NCI-H82 treated with DMSO at 0.1 percent for 48 hours (cell line): ENCODE measurements at regions not wholly inside any gene's neighbourhood (a gene's known extent, or its start where the extent isn't known, plus 50 kb on each side); places are given as distances from the start of the nearest gene placed in this dataset.
"Not testable (repeated sequence)": the region's sequence is repeated elsewhere in the genome, so short reads cannot be mapped to it uniquely, and the experiment has no call there.

Source experiments
- DNase-seq: peaks from one replicate; lab custom pipeline; 2025; ENCODE audit not compliant: unreplicated experiment; lab: John Stamatoyannopoulos, UW

DNA sequence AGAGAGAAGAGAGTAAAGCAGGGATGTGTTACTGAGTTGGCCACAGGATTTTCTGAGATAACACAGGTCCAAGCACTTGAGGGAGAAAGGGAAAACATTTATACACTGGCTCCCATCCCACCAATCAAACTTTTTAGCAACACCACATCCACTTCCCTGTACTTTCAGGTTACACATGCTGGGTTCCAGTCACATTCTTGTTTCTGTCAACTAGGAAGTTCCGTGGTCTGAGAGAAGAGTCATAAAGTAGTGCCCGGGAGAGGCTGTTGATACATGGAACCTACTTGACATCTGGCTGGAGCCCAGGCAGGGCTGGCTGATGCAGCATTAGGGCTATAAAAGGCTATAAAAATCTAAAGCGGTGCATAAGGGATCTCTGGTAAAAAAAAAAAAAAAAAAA, 473.9 kb upstream of the COX7C start:
- no peak for DNase-seq

DNA sequence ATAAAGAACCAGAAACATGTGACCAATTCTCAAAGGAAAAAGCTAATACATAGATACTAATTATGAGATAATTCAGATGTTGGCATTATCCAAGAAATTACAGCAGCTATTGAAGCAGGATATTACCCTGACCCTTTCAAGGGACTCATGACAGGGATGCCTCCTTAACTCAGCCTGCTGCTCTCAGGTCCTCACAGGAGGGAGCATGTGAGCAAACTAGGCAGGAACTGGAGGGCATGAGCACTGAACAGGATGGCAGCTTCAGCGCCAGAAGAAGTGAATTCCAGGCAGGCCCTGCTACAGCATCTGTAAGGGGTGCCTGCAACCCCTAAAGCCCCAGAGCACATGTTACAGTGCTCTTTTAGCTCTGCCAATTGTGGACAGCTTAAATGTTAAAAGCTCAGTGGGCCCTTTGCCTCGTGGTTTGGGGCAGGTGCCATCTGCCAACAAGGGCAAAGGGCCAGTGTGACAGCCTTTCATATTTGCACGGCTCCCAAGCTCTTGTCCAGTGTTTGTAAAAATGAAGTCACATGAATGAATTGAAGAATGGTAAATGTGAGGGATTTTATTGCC, 464.7 kb upstream of the COX7C start:
- DNase-seq = no peak

DNA sequence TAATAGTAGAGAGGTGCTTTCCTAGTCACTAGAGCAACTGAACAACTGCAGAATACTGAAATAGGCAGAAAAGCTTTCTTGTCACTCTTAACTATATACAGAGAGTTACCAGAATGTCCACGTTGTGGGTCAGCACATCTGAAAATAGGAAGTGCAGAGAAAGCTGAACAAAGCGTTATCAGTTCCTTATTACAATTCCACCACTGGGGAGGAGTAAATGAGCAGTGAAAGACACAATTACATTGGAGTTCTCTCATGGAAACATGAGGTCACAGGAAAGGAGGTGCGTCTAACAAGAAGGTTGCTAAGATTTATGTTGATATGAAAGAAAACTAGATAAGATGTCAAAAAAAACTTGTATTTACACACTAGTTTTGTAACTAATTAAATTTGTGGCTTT, 461.9 kb upstream of the COX7C start:
- no peak for DNase-seq

DNA sequence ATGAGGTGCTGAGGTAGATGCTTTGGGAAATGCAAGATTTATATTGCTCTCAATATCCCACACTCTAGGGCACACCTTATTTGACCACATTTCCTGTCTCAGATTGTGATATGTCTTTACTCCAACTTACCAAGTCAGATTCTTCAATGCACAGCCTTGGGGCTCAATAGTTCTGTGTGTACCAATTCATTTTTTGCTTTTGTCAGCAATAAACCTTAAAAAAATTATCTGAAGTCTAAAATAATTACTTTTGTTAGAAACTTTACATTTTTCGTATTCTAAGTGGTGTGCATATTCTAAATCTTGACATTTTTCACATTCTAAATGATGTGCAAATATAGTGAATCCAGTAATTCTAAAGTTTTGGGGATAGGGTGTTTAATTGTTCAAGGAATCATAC, 447.5 kb upstream of the COX7C start:
- DNase-seq = no peak

DNA sequence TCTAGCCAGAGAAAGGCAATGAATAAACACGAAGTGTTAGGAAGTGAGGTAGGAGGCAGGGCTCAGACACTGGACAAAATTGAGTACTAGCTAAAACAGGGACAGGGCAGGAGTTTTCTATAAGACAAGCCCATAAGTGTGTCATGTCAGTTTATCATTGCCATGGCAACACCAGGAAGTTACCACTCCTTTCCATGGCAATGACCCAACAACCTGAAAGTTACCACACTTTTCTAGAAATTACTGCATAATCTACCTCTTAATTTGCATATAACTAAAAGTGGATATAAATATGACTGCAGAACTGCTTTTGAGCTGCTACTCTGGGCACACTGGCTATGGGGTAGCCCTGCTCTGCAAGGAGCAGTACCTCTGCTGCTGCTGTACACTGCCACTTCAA, 442.5 kb upstream of the COX7C start:
- DNase-seq = no peak

DNA sequence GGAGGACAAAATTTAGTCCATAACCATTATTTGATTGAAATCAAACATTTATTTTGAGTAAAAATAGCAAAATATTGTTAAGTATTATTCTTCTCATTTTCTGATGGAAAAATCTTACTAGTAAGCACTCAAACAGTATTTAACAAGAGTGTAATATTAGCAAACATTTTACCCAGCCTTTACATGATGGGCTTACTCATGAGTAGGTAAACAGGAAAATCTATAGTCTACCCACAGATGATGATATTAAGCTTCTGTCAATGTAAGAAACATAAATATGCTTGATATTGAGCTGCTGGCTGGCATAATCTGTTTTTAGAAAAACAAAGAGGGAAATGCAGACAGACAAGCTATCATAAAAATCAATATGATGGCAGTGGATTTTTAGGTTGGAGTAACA, 418.5 kb upstream of the COX7C start:
- DNase-seq = no peak

DNA sequence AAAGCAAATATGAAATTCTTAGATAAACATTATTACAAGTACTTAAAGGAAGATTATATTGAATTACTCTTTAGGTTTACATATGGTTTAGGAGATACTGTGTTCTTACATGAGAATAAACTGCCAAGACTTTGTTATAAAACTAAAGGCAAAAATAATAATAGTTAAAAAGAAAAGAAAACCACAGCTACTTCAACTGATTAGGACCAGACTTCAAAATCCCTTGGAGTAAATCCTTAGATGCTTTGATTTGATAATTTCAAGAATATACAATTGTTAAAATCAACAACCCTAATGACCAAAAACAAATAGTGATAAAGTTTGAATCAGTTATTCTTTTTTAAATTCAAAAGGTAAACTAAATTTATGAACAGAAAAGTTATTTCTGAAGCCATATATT, 389.6 kb upstream of the COX7C start:
- no peak for DNase-seq

DNA sequence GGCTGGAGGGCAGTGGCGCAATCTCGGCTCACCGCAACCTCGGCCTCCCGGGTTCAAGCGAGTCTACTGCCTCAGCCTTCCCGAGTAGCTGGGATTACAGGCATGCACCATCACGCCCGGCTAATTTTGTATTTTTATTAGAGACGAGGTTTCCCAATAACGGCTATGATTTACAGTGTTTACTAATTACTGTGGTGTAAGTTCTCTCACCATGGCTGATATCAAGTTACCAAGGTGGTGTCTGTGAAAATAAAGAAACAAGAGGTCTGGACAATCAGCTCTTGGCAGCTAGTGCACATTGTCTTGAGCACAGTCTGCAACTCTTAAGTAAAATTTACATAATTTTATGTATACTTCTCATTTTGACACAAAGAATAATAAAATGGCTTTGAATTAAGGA, 385.5 kb upstream of the COX7C start:
- no peak for DNase-seq

DNA sequence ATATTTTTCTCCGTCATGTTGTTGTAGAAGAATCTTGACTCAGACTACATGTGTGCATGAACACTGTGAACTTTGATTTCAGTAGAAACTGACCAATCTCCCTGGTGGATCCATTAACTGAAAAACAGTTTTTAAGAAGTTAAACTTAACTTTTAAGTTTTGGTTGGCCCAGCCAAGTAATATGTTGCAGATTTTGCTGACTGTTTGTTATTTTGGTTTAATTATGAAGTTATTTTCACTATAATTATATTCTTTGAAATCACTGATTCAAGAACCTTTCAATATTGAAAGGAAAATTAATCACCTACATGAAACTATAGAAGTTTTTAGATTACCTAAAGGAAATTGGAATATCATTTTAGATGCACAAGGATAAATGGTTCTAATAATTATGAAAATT, 373.6 kb upstream of the COX7C start:
- DNase-seq = no peak

DNA sequence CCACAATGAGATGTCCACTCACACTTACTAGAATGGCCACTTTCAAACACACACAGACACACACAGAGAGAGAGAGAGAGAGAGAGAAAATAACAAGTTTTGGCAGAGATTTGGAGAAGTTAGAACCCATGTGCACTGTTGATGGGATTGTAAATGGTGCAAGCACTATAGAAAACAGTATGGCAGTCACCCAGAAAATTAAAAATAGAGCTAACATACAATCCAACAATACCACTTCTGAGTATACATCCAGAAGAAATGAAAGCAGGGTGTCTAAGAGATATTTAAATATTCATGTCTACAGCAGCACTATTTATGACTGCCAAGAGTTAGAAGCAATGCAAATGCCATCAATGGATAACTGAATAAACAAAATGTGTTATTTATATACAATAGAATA, 359.9 kb upstream of the COX7C start:
- no peak for DNase-seq

DNA sequence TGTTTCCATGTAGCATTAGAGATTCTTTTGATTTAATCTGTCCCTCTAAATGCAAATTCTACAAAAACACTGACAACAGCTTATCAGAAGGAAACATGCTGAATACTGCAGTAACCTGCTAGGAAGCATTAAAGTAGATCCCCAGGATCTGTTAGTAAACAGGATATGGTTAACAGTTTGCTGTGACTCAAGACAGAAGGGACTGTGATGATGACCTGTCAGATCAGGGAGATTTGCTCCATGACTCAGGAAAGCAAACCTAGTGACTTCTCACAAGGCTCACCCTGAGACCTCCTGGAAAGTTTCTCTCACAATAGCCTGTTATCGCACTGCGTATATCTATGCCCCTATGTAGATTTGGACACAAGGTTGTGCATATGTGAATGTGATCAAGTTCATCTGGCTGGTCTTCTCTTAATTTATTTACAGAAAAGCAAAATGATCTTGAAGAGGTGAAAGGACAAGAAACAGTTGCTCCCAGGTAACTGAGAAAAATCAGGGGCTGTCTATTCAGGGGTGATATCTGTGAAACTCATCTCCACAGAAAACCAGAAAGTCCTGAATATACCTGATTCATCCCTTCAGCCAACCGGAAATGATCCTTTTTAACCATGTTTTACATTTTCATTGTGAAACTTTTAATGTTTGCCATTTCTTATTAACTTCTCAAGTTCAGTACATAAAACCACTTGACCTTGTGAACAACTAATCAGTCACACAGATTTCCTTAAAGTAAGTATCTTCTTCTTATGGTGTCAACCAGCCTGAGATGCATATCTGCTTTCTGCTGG, 333.1 kb upstream of the COX7C start:
- DNase-seq = not testable (repeated sequence)

DNA sequence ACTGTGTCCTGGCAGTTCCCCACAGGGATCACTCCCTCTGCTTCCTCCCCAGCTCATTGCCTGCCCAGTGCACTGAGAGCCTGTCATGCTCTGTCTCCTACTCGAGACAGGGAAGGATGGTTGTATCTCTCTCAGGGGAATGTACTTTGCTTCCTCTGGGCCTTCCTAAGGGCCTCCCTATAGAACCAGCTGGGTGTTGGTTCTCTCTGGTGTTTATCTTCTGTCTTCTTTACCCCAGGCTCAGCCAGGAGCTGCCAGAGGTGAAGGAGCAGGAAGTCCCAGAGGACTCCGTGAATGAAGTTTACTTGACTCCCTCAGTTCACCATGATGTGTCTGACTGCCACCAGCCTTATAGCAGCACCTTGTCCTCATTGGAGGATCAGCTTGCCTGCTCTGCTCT, 330.3 kb upstream of the COX7C start:
- DNase-seq = not testable (repeated sequence)

DNA sequence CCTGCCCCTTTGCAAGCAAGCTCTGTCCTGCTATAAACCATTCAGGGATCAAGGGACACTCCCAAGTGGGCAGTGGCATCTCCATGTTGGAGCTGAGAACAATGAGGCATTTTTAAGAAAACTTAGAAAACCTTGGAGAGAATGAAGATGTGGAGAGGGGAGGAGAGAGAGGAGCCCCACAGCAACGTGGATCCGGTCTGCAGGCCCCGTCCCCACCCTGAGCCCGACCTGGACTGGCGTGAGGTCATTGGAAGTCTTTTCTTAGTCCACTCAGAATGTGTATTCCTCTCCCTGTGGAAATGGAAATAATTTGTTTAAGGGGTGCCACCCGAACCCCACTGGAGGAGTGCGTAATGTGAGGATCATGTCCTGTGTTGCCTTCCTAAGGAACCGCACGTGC, 328.0 kb upstream of the COX7C start:
- DNase-seq = not testable (repeated sequence)

DNA sequence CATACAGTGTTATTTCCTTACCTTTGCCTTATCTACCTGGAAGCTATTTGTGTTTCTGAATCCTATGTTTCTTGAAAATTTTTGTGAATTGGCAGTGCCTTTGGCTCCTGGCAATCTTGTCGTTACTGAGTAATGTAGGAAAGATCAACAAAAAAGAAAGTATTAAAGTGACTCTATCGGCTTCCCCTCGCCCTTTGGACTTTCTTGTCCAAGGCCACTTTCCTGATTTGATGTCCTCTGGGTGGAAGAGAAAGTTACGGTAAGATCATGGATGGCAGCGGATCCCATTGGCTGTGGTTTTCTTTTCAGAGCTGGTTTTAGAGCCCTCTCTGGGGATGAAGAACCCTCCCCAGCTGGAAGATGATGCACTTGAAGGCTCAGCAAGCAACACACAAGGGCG, 324.9 kb upstream of the COX7C start:
- not testable (repeated sequence) for DNase-seq

DNA sequence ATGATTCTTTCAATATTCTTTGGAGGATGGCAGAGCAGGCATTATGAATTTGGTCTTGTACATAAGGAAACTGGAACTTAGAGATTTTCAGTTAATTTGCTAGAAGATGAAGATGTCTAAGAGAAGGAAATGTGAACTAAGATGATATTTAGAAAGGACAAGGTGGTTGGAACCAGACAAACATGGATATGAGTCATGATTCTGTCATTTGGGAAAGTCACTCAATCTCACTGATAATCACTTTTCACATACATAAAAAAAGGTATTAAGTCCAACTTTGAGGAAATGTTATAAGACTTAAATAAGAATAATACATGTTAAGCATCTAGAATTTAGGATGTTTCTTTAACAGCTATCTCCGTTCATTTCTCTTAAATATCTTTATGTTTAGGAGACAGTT, 315.1 kb upstream of the COX7C start:
- not testable (repeated sequence) for DNase-seq

DNA sequence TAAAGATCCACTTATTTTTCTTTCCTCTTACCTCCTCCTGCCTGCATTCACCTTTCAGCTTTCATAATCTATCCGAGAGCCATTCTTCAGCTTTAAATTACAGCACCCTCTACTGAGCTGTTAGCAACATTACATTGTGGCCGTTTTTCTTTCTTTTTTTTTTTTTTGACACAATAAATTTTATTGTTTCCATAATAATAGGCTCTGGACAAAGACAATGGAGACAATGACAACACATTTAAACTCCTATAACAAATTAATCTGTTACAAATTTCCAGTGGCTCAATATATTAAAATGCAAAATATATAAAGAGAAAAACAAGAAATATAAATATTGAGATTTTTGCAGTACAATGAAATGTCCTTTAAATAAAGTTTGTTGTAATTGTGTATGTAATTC, 312.7 kb upstream of the COX7C start:
- not testable (repeated sequence) for DNase-seq

DNA sequence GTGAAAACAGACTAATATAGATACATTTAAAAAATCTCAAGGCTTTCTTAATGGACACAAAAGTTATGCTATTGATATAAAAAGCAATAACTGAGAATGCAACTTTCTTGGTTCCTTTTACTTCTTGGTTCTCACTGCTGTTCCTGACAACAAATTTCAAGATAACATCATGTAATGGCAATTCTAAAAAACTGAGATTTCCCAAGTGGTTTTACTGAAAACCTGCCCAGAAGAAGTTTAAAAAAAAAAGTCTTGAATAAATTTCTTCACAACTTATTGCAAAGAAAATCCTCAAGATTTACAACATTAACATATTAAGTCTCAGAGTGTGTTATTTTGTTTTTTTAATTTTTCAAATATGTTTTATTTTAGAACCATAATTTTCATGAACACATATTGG, 302.8 kb upstream of the COX7C start:
- no peak for DNase-seq

DNA sequence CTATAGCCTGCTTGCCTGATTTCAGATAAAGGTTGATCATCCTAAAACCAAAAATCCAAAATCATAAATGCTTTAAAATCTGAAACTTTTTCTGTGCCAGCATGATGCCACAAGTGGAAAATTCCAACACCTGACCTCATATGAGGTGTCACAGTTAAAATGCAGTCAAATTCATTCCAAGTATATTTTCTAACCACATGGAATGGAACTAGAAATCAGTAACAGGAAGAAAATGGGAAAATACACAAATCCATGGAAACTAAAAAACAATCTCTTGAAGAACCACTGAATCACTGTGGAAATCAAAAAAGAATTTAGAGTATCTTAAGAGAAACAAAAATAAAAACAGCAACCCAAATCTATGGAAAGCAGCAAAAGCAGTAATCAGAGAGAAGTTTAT, 297.5 kb upstream of the COX7C start:
- no peak for DNase-seq

DNA sequence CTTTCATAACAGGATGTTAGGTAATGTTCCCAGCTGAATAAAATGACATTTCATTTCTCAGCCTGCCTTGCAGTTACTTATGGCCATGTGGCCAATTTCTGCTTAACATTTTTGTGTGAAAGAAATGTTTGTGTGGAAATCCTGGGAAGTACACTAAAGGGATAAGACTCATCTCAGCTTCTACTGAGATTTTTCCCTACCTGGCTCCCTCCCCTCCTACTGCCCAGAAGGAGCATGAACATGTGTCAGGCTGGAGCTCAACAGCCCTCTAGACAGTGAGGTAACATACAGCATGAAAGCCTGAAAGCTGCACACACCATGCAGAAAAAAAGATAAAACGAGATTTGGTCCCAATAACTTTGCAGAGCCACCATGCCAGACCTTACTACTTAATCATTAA, 288.4 kb upstream of the COX7C start:
- DNase-seq = no peak

DNA sequence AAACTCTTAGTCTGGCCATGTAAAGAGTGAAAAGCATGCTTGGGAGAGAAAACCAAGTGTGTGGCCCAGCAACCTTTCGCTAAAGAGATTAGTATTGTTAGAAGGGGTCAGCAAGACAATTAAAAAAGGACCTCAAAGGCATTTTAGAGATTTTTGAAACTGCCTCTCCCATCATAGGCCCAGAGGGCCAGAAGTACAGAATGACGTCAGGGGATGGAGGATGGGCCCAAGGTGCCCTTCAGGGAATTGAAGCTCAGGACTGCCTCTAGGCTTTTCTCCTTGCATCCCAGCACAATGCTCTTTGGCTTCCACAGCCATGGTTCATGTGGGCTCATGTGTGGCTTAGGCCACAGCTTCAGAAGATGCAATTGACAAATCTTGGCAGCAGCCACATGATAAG, 287.0 kb upstream of the COX7C start:
- DNase-seq = no peak

DNA sequence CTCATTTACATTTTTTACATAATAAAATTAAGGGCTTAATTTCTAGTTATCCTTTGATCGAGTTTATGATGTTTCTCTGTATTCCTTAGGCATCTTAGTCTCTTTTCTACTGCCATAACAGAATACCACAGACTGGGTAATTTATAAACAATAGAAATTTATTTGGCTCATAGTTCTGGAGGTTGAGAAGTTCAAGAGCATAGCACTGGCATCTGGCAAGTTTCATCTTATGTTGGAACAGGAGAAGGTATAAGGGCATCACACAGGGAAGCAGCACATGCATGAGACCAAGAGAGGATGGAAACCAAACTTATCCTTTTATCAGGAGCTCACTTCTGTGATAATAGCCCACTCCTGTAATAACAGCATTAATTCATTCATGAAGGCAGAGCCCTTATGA, 284.9 kb upstream of the COX7C start:
- no peak for DNase-seq

DNA sequence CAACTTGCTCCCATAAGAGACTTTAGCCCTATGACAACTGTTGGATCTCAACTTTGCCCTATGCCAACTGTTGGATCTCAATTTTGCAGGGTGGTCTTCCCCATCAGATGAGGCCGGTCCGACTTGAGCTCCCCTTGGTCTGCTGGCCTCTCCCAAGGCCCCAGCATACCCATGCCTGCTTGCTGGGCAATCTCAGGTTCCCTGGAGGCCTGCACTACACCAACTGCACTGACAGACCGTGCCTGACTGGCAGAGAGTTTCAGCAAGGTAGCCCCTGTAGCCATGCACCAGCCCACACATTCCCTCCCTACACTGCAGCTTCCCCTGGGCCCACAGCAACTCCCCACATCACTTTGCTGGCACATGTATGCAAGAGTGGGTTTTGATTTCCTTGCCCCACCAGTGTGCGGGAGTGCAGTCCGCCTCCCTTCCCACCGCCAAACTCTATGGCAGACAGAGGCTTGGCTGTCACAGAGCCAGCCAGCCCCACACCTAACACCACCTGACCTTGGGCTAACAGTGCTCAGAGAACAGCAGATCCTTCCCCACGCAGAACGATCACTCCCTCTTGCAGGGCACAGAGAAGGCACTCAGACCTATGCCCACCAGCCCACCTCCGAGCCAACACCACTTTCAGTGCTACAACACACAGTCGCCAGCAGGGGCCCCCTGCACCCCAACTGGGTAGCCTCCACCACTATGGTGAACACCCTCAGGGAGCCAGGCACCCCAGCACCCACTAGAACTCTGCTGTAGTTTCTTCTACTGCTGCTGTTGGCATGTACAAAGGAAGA, 279.9 kb upstream of the COX7C start:
- DNase-seq = no peak
